K562 (cell line): ENCODE measurements at regions not wholly inside any gene's neighbourhood (a gene's known extent, or its start where the extent isn't known, plus 50 kb on each side); places are given as distances from the start of the nearest gene placed in this dataset.

Experiments
- ATF7 ChIP-seq: fragments of 450-650 bp; IDR thresholded peaks from 2 replicates; pipeline ENCODE4 v1.7.1; 2014; ENCODE audit warnings: mild to moderate bottlenecking, moderate library complexity
- CAMTA2 ChIP-seq: fragments of 250-450 bp; sonication (Bioruptor Pico); conservative IDR thresholded peaks from 2 replicates; pipeline ENCODE4 v1.5.1; 2022
- CTBP1 ChIP-seq: fragments of 450-650 bp; IDR thresholded peaks from 2 replicates; pipeline ENCODE4 v1.6.1; 2016; ENCODE audit warnings: borderline replicate concordance
- CTCFL ChIP-seq: IDR thresholded peaks from 2 replicates; pipeline ENCODE4 v1.6.1; 2011; ENCODE audit warnings: borderline replicate concordance, low read depth, mild to moderate bottlenecking, moderate library complexity, low read length; ENCODE audit not compliant: insufficient read depth, poor library complexity, severe bottlenecking
- DIDO1 ChIP-seq: fragments of 450-650 bp; IDR thresholded peaks from 2 replicates; pipeline ENCODE4 v1.6.1; 2016; ENCODE audit warnings: low read depth, missing biosample characterization, missing genetic modification characterization
- FOXP1 ChIP-seq: sonication (generic); formaldehyde crosslinking; IDR thresholded peaks from 2 replicates; pipeline ENCODE4 v1.8.0; 2022; ENCODE audit warnings: mild to moderate bottlenecking, missing genetic modification reagents
- KAT8 ChIP-seq: fragments of 450-650 bp; IDR thresholded peaks from 2 replicates; pipeline ENCODE4 v1.6.1; 2016; ENCODE audit warnings: low read depth, mild to moderate bottlenecking
- KDM5B ChIP-seq: fragments of 200-600 bp; sonication (generic); IDR thresholded peaks from 2 replicates; pipeline ENCODE4 v1.6.1; 2012; ENCODE audit warnings: low read depth, mild to moderate bottlenecking, moderate library complexity, low read length, control low read depth, inconsistent platforms; ENCODE audit not compliant: insufficient replicate concordance
- MAZ ChIP-seq, 2 experiments: fragments of 450-650 bp in 1 of 2; sonication (generic) in 1 of 2; formaldehyde crosslinking; IDR thresholded peaks in 1 of 2; conservative IDR thresholded peaks in 1 of 2; 2 replicates each; pipeline versions ENCODE4 v1.4.0 to v1.5.0; 2020; ENCODE audit warnings: mild to moderate bottlenecking in 1 of 2, missing genetic modification reagents in 1 of 2
- MCM3 ChIP-seq: fragments of 450-650 bp; IDR thresholded peaks from 2 replicates; pipeline ENCODE4 v1.6.1; 2016
- MTA3 ChIP-seq: fragments of 450-650 bp; formaldehyde crosslinking; IDR thresholded peaks from 2 replicates; pipeline ENCODE4 v1.6.1; 2017; ENCODE audit warnings: mild to moderate bottlenecking, borderline replicate concordance
- NCOA6 ChIP-seq: fragments of 450-650 bp; IDR thresholded peaks from 2 replicates; pipeline ENCODE4 v1.6.1; 2017; ENCODE audit warnings: mild to moderate bottlenecking
- PHF8 ChIP-seq: fragments of 200-600 bp; sonication (generic); IDR thresholded peaks from 2 replicates; pipeline ENCODE4 v1.6.1; 2012; ENCODE audit warnings: mixed run types, mild to moderate bottlenecking, inconsistent platforms, low read length, moderate library complexity, borderline replicate concordance
- POLR2G ChIP-seq: fragments of 200-400 bp; formaldehyde crosslinking; IDR thresholded peaks from 2 replicates; pipeline ENCODE4 v1.6.1; 2017; ENCODE audit warnings: low read depth, mild to moderate bottlenecking, antibody characterized with exemption, low read length, moderate library complexity
- RB1 ChIP-seq: fragments of 450-650 bp; IDR thresholded peaks from 2 replicates; pipeline ENCODE4 v1.6.1; 2017; ENCODE audit warnings: low read depth, mild to moderate bottlenecking
- RBM25 ChIP-seq: fragments of 200-400 bp; formaldehyde crosslinking; IDR thresholded peaks from 2 replicates; pipeline ENCODE4 v1.6.1; 2018; ENCODE audit warnings: low read length, low read depth, moderate library complexity; ENCODE audit not compliant: severe bottlenecking
- RCOR1 ChIP-seq, 2 experiments: IDR thresholded peaks; 2 replicates each; pipeline ENCODE4 v1.6.1; 2012; ENCODE audit warnings: low read depth in 2 of 2, low read length in 2 of 2, borderline replicate concordance in 1 of 2, improper control_type of control experiment in 1 of 2
- SIRT6 ChIP-seq: IDR thresholded peaks from one replicate; pipeline ENCODE4 v1.6.1; 2012; ENCODE audit warnings: low read depth, mild to moderate bottlenecking, control low read depth, inconsistent platforms, low read length, moderate library complexity
- SMAD4 ChIP-seq: fragments of 250-450 bp; sonication (Bioruptor Pico); conservative IDR thresholded peaks from 2 replicates; pipeline ENCODE4 v1.8.0; 2021; ENCODE audit warnings: inconsistent platforms, mild to moderate bottlenecking, moderate library complexity
- SUPT5H ChIP-seq: fragments of 450-650 bp; IDR thresholded peaks from 2 replicates; pipeline ENCODE4 v1.6.1; 2016
- ZC3H8 ChIP-seq: fragments of 450-650 bp; IDR thresholded peaks from 2 replicates; pipeline ENCODE4 v1.6.1; 2017
- ZNF263 ChIP-seq: sonication (generic); formaldehyde crosslinking; IDR thresholded peaks from 2 replicates; pipeline ENCODE4 v1.8.0; 2022; ENCODE audit warnings: mild to moderate bottlenecking, missing genetic modification reagents, borderline replicate concordance
- ZNF764 ChIP-seq: fragments of 250-450 bp; sonication (Bioruptor Pico); IDR thresholded peaks from 2 replicates; pipeline ENCODE4 v1.4.0; 2020; ENCODE audit warnings: low read depth, mild to moderate bottlenecking, moderate library complexity
- ZNF77 ChIP-seq: fragments of 250-450 bp; sonication (Bioruptor Pico); IDR thresholded peaks from 2 replicates; pipeline ENCODE4 v1.5.0; 2020
- ZNF830 ChIP-seq: fragments of 250-450 bp; sonication (Bioruptor Pico); IDR thresholded peaks from 2 replicates; pipeline ENCODE4 v1.5.0; 2021; ENCODE audit warnings: mild to moderate bottlenecking
- TF ChIP-seq, protein P1 (sequence below), 2 experiments: fragments of 450-650 bp; conservative IDR thresholded peaks; 2 replicates each; pipeline ENCODE4 v1.6.1; 2017; ENCODE audit warnings: mild to moderate bottlenecking in 2 of 2, moderate library complexity in 2 of 2

DNA sequence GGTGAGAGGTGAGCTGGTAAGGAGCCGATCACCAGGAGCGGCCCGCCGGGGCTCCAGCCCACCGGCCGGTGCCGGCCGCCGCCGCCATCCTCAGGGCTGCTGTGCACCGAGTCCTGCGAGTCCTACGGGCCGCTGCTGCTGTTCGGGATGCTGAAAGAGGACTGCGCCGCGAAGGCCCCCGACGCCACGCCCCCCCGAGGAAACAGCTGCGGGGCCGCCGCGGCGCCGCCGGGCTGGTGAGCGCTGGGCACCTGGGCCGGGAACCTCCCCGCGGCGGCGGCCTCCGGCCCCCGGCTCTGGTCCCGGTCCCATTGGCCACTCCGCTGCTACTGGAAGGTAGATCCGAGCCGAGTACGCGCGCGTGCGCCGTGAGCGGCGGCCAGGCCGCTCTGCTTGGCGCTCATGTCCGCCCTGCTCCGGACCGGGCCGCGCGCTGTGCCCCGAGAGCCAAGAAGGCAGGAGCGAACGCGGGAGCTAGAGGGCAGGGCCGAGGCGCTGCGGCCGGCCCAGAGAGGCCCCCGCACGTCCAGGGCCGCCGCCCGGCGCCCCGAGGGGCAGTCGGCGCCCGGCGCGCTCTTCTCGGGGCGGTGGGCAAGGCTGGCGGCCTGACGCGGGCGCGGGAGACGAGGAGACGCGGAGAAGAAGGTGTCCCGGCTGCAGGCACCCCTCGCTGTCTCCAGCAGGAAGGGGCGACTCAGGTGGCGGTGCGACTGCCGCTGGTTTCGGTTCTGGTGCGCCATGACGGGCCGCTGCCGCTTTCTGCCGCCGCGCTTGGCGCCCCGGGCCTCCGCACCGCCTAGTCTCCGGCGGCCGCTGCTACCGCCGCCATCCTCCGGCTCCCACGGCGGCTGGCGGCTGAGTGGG, 121.3 kb upstream of the WIPF3 start (continued):
- TF ChIP-seq, protein P1, sequence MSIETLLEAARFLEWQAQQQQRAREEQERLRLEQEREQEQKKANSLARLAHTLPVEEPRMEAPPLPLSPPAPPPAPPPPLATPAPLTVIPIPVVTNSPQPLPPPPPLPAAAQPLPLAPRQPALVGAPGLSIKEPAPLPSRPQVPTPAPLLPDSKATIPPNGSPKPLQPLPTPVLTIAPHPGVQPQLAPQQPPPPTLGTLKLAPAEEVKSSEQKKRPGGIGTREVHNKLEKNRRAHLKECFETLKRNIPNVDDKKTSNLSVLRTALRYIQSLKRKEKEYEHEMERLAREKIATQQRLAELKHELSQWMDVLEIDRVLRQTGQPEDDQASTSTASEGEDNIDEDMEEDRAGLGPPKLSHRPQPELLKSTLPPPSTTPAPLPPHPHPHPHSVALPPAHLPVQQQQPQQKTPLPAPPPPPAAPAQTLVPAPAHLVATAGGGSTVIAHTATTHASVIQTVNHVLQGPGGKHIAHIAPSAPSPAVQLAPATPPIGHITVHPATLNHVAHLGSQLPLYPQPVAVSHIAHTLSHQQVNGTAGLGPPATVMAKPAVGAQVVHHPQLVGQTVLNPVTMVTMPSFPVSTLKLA (conservative IDR thresholded peaks at IDR 0.05): peak; percentile 78 to 84
- no peak for TF ChIP-seq KAT8
- no peak for TF ChIP-seq SIRT6
- TF ChIP-seq FOXP1: peak; percentile 78; the same call in 1 of the 2 replicates
- TF ChIP-seq NCOA6: no peak
- TF ChIP-seq ZNF830: no peak
- TF ChIP-seq KDM5B: peak; percentile 46
- no peak for TF ChIP-seq MCM3
- TF ChIP-seq MAZ (CRISPR knock-in tag; conservative IDR thresholded peaks at IDR 0.05 in 1 of 2, IDR thresholded peaks at IDR 0.05 in 1 of 2): peak in 1 of 2 experiments; percentile 67; a peak in 3 of 4 replicates
- TF ChIP-seq SMAD4 (CRISPR knock-in tag): peak; percentile 87
- no peak for TF ChIP-seq DIDO1 (tag)
- peak; percentile 79 for TF ChIP-seq CTBP1
- TF ChIP-seq ATF7: no peak
- TF ChIP-seq RB1: 0 out of 2 replicates have a peak, but pooled peaks have one; percentile 46
- TF ChIP-seq POLR2G: peak; percentile 80
- TF ChIP-seq ZNF764 (CRISPR knock-in tag): no peak
- 0 out of 2 replicates have a peak, but pooled peaks have one; percentile 16 for TF ChIP-seq SUPT5H
- TF ChIP-seq MTA3: 0 out of 2 replicates have a peak, but pooled peaks have one; percentile 20
- no peak for TF ChIP-seq RCOR1 (IDR thresholded peaks at IDR 0.05; ENCODE audit: borderline replicate concordance in 1 of 2, low read depth in 2 of 2, low read length in 2 of 2)
- no peak for TF ChIP-seq ZC3H8
- no peak for TF ChIP-seq RBM25
- TF ChIP-seq CTCFL: no peak
- TF ChIP-seq PHF8: peak; percentile 68; the same call in 1 of the 2 replicates
- no peak for TF ChIP-seq CAMTA2 (CRISPR knock-in tag)
- TF ChIP-seq ZNF77 (CRISPR knock-in tag): no peak
- TF ChIP-seq ZNF263 (CRISPR knock-in tag): peak; percentile 86
